ENCODE measurements at regions not wholly inside any gene's neighbourhood (a gene's known extent, or its start where the extent isn't known, plus 50 kb on each side); places are given as distances from the start of the nearest gene placed in this dataset.

DNA sequence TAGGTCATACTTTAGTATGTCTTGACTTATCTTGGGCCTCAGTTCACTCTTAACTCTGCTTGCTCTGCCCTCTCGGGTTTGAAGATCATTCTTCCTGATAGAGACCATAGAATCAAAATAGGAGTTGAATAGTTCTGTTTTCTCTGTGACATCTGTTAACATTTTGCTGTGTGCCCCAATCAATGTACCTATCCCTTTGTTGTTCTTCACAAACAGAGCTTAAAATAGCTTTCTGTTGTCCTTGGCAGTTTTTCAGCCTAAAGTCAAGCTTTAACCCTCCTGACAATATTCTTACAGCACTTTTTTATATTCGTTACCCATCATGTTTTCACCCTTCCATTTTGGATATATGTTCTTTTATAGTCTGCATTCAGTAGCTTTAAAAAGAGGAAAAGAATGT is 724.5 kb upstream of the FANCL start (continued):
- TF ChIP-seq, protein P1, sequence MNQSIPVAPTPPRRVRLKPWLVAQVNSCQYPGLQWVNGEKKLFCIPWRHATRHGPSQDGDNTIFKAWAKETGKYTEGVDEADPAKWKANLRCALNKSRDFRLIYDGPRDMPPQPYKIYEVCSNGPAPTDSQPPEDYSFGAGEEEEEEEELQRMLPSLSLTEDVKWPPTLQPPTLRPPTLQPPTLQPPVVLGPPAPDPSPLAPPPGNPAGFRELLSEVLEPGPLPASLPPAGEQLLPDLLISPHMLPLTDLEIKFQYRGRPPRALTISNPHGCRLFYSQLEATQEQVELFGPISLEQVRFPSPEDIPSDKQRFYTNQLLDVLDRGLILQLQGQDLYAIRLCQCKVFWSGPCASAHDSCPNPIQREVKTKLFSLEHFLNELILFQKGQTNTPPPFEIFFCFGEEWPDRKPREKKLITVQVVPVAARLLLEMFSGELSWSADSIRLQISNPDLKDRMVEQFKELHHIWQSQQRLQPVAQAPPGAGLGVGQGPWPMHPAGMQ (IDR thresholded peaks at IDR 0.05; ENCODE audit: borderline replicate concordance): no peak
- TF ChIP-seq KLF5 (IDR thresholded peaks at IDR 0.05; ENCODE audit: partially characterized antibody): no peak
- TF ChIP-seq, protein P2, sequence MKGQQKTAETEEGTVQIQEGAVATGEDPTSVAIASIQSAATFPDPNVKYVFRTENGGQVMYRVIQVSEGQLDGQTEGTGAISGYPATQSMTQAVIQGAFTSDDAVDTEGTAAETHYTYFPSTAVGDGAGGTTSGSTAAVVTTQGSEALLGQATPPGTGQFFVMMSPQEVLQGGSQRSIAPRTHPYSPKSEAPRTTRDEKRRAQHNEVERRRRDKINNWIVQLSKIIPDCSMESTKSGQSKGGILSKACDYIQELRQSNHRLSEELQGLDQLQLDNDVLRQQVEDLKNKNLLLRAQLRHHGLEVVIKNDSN (IDR thresholded peaks at IDR 0.05; ENCODE audit: borderline replicate concordance, extremely low read length, insufficient read depth, low read depth, low read length): no peak
- TF ChIP-seq PAX8 (IDR thresholded peaks at IDR 0.05): no peak
- TF ChIP-seq NFXL1 (IDR thresholded peaks at IDR 0.05; ENCODE audit: borderline replicate concordance): no peak
- no peak for TF ChIP-seq MTA3 (IDR thresholded peaks at IDR 0.05; ENCODE audit: borderline replicate concordance, low read length)

- FAIRE-seq (no peak), ATAC-seq (no peak), DNase-seq (ENCODE audit: low read depth, low spot score) (no peak)
- H3K9ac ChIP-seq (ENCODE audit: control insufficient read depth, insufficient read depth, low read length): no peak overlapping the region
- in situ Hi-C loops (cut with MboI): no loop called here
- ChIA-PET CTCF (no interaction called here), POLR2A (no interaction called here), SMC1A (ENCODE audit: uncharacterized antibody, unreplicated experiment) (no interaction called here), RAD21 (ENCODE audit: unreplicated experiment) (no interaction called here)
- intact Hi-C loops (cut with micrococcal nuclease; ENCODE audit: unreplicated experiment): no loop called here
- H3K27me3 ChIP-seq (replicated peaks in 1 of 2; ENCODE audit: control insufficient read depth in 2 of 2, insufficient read depth in 2 of 2, low read length in 1 of 2): no peaks in the 10 kb centered on the region
- no peaks in the 10 kb centered on the region for H3K9me3 ChIP-seq (replicated peaks; ENCODE audit: control insufficient read depth, insufficient read depth, low read length)
- no peaks in the 10 kb centered on the region for H3K36me3 ChIP-seq (ENCODE audit: control insufficient read depth in 2 of 2, insufficient read depth in 2 of 2, low read length in 1 of 2)
- H3K27ac ChIP-seq (ENCODE audit: control insufficient read depth, insufficient read depth): no peak overlapping the region
- no peaks in the 10 kb centered on the region for H3K79me2 ChIP-seq (ENCODE audit: control insufficient read depth, insufficient read depth, low read length)
- H3K4me3 ChIP-seq: no peak overlapping the region
- H4K20me1 ChIP-seq (ENCODE audit: control insufficient read depth, insufficient read depth): no peaks in the 10 kb centered on the region
- WGBS (ENCODE audit: insufficient coverage, insufficient replicate concordance, low lambda C conversion rate, missing lambda C conversion rate): 41% methylated on average over 8 of the region's 8 CpGs
- no peaks in the 10 kb centered on the region for H3K4me1 ChIP-seq (ENCODE audit: control insufficient read depth, insufficient read depth, low read length)
- no peak overlapping the region for H3K4me2 ChIP-seq (ENCODE audit: control insufficient read depth, insufficient read depth)
- no peak overlapping the region for H2AFZ ChIP-seq (ENCODE audit: control insufficient read depth, low read depth, low read length)
- no TSS peak for BruUV-seq (replicated peaks)
- TF ChIP-seq, protein P3, sequence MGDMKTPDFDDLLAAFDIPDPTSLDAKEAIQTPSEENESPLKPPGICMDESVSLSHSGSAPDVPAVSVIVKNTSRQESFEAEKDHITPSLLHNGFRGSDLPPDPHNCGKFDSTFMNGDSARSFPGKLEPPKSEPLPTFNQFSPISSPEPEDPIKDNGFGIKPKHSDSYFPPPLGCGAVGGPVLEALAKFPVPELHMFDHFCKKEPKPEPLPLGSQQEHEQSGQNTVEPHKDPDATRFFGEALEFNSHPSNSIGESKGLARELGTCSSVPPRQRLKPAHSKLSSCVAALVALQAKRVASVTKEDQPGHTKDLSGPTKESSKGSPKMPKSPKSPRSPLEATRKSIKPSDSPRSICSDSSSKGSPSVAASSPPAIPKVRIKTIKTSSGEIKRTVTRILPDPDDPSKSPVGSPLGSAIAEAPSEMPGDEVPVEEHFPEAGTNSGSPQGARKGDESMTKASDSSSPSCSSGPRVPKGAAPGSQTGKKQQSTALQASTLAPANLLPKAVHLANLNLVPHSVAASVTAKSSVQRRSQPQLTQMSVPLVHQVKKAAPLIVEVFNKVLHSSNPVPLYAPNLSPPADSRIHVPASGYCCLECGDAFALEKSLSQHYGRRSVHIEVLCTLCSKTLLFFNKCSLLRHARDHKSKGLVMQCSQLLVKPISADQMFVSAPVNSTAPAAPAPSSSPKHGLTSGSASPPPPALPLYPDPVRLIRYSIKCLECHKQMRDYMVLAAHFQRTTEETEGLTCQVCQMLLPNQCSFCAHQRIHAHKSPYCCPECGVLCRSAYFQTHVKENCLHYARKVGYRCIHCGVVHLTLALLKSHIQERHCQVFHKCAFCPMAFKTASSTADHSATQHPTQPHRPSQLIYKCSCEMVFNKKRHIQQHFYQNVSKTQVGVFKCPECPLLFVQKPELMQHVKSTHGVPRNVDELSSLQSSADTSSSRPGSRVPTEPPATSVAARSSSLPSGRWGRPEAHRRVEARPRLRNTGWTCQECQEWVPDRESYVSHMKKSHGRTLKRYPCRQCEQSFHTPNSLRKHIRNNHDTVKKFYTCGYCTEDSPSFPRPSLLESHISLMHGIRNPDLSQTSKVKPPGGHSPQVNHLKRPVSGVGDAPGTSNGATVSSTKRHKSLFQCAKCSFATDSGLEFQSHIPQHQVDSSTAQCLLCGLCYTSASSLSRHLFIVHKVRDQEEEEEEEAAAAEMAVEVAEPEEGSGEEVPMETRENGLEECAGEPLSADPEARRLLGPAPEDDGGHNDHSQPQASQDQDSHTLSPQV (IDR thresholded peaks at IDR 0.05): no peak
- TF ChIP-seq CHD1 (IDR thresholded peaks at IDR 0.05; ENCODE audit: low read depth, low read length): no peak
- TF ChIP-seq PAX8 (IDR thresholded peaks at IDR 0.05): no peak
- TF ChIP-seq RUNX3 (IDR thresholded peaks at IDR 0.05; ENCODE audit: low read length): no peak
- no peak for TF ChIP-seq GATAD2B (conservative IDR thresholded peaks at IDR 0.05; ENCODE audit: low read depth)
- no peak for TF ChIP-seq ZBTB40 (IDR thresholded peaks at IDR 0.05; ENCODE audit: borderline replicate concordance)
- no peak for TF ChIP-seq TCF12 (IDR thresholded peaks at IDR 0.05; ENCODE audit: low read depth, low read length)
Measured at GRCh38 chr2:58959996-58960395, 718.9 kb upstream of the FANCL start.

Data from GM12878 (cell line).